IMR-90 (cell line): ENCODE measurements at regions not wholly inside any gene's neighbourhood (a gene's known extent, or its start where the extent isn't known, plus 50 kb on each side); places are given as distances from the start of the nearest gene placed in this dataset.
"Not testable (repeated sequence)": the region's sequence is repeated elsewhere in the genome, so short reads cannot be mapped to it uniquely, and the experiment has no call there.

Source experiments
- ATAC-seq: fragments of 200-7000 bp; cut with Tn5 transposase; 2 replicates; pipeline ENCODE4 v1.9.1; 2020; ENCODE audit warnings: low read depth, mild to moderate bottlenecking, moderate library complexity
- BruUV-seq: library from RNA; stranded (reverse); fragments of 400-500 nt; replicated peaks from 2 replicates; lab custom pipeline; 2021; lab: Mats Ljungman, UMichigan
- CTCF ChIA-PET: fragments of 300-600 bp; formaldehyde crosslinking; extraction: SDS; loops from one replicate; lab custom pipeline; 2021; ENCODE audit warnings: antibody characterized with exemption; lab: Yijun Ruan, JAX
- POLR2A ChIA-PET: fragments of 300-600 bp; sonication (Branson Sonifier 250); formaldehyde crosslinking; loops from one replicate; lab custom pipeline; 2022; ENCODE audit warnings: antibody characterized with exemption; ENCODE audit not compliant: unreplicated experiment; lab: Charles Lee
- DNase-seq: peaks from one replicate; pipeline ENCODE4 v3.0.0; 2013
- H2AFZ ChIP-seq: replicated peaks from 2 replicates; pipeline ENCODE3; 2013; ENCODE audit warnings: low read length, mild to moderate bottlenecking; ENCODE audit not compliant: poor library complexity
- H2AK5ac ChIP-seq: 2 replicates; pipeline ENCODE4 v1.6.1; 2013; ENCODE audit warnings: low read depth, low read length, inconsistent platforms
- H2AK9ac ChIP-seq: replicated peaks from 2 replicates; pipeline ENCODE3; 2013; ENCODE audit warnings: mild to moderate bottlenecking, low read depth, low read length, moderate library complexity; ENCODE audit not compliant: poor library complexity
- H2BK120ac ChIP-seq: 2 replicates; pipeline ENCODE4 v1.6.1; 2013; ENCODE audit warnings: low read depth, low read length, inconsistent platforms
- H2BK15ac ChIP-seq: 3 replicates; pipeline ENCODE4 v1.6.1; 2013; ENCODE audit warnings: low read depth, low read length, inconsistent platforms
- H2BK20ac ChIP-seq: 2 replicates; pipeline ENCODE4 v1.6.1; 2013; ENCODE audit warnings: low read depth, mild to moderate bottlenecking, inconsistent platforms, low read length, moderate library complexity
- H2BK5ac ChIP-seq: 2 replicates; pipeline ENCODE4 v1.6.1; 2013; ENCODE audit warnings: mild to moderate bottlenecking, low read depth, low read length, inconsistent platforms; ENCODE audit not compliant: poor library complexity, severe bottlenecking
- H3K14ac ChIP-seq: replicated peaks from 2 replicates; pipeline ENCODE4 v1.6.1; 2013; ENCODE audit warnings: low read depth, low read length, inconsistent platforms
- H3K18ac ChIP-seq: 2 replicates; pipeline ENCODE4 v1.6.1; 2013; ENCODE audit warnings: low read depth, low read length, control low read depth
- H3K23ac ChIP-seq: 2 replicates; pipeline ENCODE4 v1.6.1; 2013; ENCODE audit warnings: low read depth, low read length, inconsistent platforms
- H3K27ac ChIP-seq: 2 replicates; pipeline ENCODE4 v1.5.1; 2013; ENCODE audit warnings: mild to moderate bottlenecking, control low read depth, low read length; ENCODE audit not compliant: insufficient read depth
- H3K27me3 ChIP-seq: 2 replicates; pipeline ENCODE4 v1.6.1; 2013; ENCODE audit warnings: low read length; ENCODE audit not compliant: control insufficient read depth, insufficient read depth
- H3K36me3 ChIP-seq: 2 replicates; pipeline ENCODE4 v1.6.1; 2013; ENCODE audit warnings: low read length, mixed read lengths; ENCODE audit not compliant: control insufficient read depth, insufficient read depth
- H3K4ac ChIP-seq: 2 replicates; pipeline ENCODE4 v1.6.1; 2013; ENCODE audit warnings: low read depth, low read length, inconsistent platforms
- H3K4me1 ChIP-seq: 2 replicates; pipeline ENCODE4 v1.6.1; 2013; ENCODE audit warnings: low read length, mixed read lengths; ENCODE audit not compliant: control insufficient read depth, insufficient read depth
- H3K4me2 ChIP-seq: 2 replicates; pipeline ENCODE4 v1.6.1; 2013; ENCODE audit warnings: low read depth, mild to moderate bottlenecking, control low read depth, low read length, moderate library complexity
- H3K4me3 ChIP-seq: 2 replicates; pipeline ENCODE4 v1.5.1; 2013; ENCODE audit warnings: low read depth, mild to moderate bottlenecking, control low read depth, low read length, moderate library complexity; ENCODE audit not compliant: insufficient read depth
- H3K56ac ChIP-seq: 2 replicates; pipeline ENCODE4 v1.6.1; 2013; ENCODE audit warnings: low read length, inconsistent platforms; ENCODE audit not compliant: insufficient read depth; ENCODE audit errors: extremely low read depth
- H3K79me1 ChIP-seq, 2 experiments: 2 replicates each; pipeline ENCODE4 v1.6.1; 2013; ENCODE audit warnings: low read length in 2 of 2, inconsistent platforms in 1 of 2, low read depth in 1 of 2
- H3K9ac ChIP-seq: 2 replicates; pipeline ENCODE4 v1.6.1; 2013; ENCODE audit warnings: low read depth, low read length, control low read depth
- H3K9me1 ChIP-seq: 2 replicates; pipeline ENCODE4 v1.6.1; 2013; ENCODE audit warnings: low read length, inconsistent platforms; ENCODE audit not compliant: insufficient read depth
- H3K9me3 ChIP-seq: 2 replicates; pipeline ENCODE4 v1.6.1; 2013; ENCODE audit warnings: low read length; ENCODE audit not compliant: control insufficient read depth, insufficient read depth
- H4K20me1 ChIP-seq: 2 replicates; pipeline ENCODE4 v1.6.1; 2013; ENCODE audit warnings: low read length, inconsistent platforms; ENCODE audit not compliant: insufficient read depth
- H4K5ac ChIP-seq: 2 replicates; pipeline ENCODE4 v1.6.1; 2013; ENCODE audit warnings: mild to moderate bottlenecking, low read depth, low read length, control low read depth
- H4K8ac ChIP-seq, 2 experiments: 2 replicates each; pipeline ENCODE4 v1.6.1; 2013; ENCODE audit warnings: low read depth in 2 of 2, low read length in 2 of 2, control low read depth in 1 of 2, inconsistent platforms in 1 of 2
- H4K91ac ChIP-seq: 2 replicates; pipeline ENCODE4 v1.6.1; 2013; ENCODE audit warnings: low read depth, low read length, inconsistent platforms; ENCODE audit not compliant: insufficient read depth
- whole genome bisulfite sequencing, 2 experiments: methylation state at CpG; one replicate each; pipeline versions ENCODE4 v1.1.5 to v1.1.7; 2013; ENCODE audit warnings: missing lambda C conversion rate in 2 of 2; ENCODE audit not compliant: insufficient read length in 1 of 2; ENCODE audit errors: extremely low coverage in 2 of 2; 5-methylcytosine and 5-hydroxymethylcytosine counted together
- dilution Hi-C: fragments of 300-500 bp; cut with HindIII; formaldehyde crosslinking; loops from one replicate; pipeline ENCODE4 v1.14.3; 2018; ENCODE audit warnings: low sequenced_read_pairs; ENCODE audit not compliant: unreplicated experiment
- in situ Hi-C: fragments of 300-500 bp; cut with MboI; formaldehyde crosslinking; loops from 3 replicates; pipeline ENCODE4 v1.14.3; 2019; ENCODE audit warnings: low sequenced_read_pairs, inconsistent platforms, mixed read lengths
- intact Hi-C: fragments of 100-400 bp; cut with micrococcal nuclease; formaldehyde crosslinking; loops from 2 replicates; pipeline ENCODE4 v1.10.0; 2022

GRCh38 chr2:158868386-158868785 is 73.3 kb downstream of the DAPL1 start:
- BruUV-seq: not testable (repeated sequence)

DNA sequence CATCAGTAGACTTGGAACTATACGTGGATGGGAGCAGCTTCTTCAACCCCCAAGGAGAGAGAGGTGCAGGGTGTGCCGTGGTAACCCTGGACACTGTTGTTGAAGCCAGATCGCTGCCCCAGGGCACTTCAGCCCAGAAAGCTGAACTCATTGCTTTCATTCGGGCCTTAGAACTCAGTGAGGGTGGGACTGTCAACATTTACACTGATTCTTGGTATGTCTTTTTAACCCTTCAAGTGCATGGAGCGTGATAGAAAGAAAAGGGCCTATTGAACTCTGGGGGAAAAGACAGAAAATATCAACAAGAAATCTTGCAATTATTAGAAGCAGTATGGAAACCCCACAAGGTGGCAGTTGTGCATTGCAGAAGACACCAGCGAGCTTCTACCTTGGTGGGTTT is 74.0 kb downstream of the DAPL1 start:
- H3K4me3 ChIP-seq, intact Hi-C loops, H3K56ac ChIP-seq, H3K79me1 ChIP-seq, H4K8ac ChIP-seq, H2BK5ac ChIP-seq, DNase-seq, BruUV-seq, H2BK15ac ChIP-seq, H3K18ac ChIP-seq, H4K91ac ChIP-seq, H2AK9ac ChIP-seq, H2AFZ ChIP-seq, POLR2A ChIA-PET, H3K9ac ChIP-seq, ATAC-seq, H3K27me3 ChIP-seq, in situ Hi-C loops, H2AK5ac ChIP-seq, CTCF ChIA-PET, H3K14ac ChIP-seq, H4K20me1 ChIP-seq, H3K9me3 ChIP-seq, dilution Hi-C loops, H3K27ac ChIP-seq, H3K23ac ChIP-seq, H3K36me3 ChIP-seq, H3K4ac ChIP-seq, H4K5ac ChIP-seq, H3K9me1 ChIP-seq, H2BK20ac ChIP-seq, H3K4me1 ChIP-seq, H3K4me2 ChIP-seq, H2BK120ac ChIP-seq: not testable (repeated sequence)
- WGBS, 2 experiments: no CpG with 5 or more reads among the region's 6 CpGs

More at GRCh38 chr2:158868386-158868785, 73.3 kb downstream of the DAPL1 start:
- in situ Hi-C loops, H3K4me1 ChIP-seq, H2AFZ ChIP-seq, H2BK5ac ChIP-seq, H4K5ac ChIP-seq, H3K4me3 ChIP-seq, CTCF ChIA-PET, H3K56ac ChIP-seq, H4K8ac ChIP-seq, H3K4me2 ChIP-seq, DNase-seq, H2BK20ac ChIP-seq, H4K91ac ChIP-seq, H3K9me1 ChIP-seq, intact Hi-C loops, H4K20me1 ChIP-seq, H3K27ac ChIP-seq, H3K4ac ChIP-seq, H3K23ac ChIP-seq, H2BK120ac ChIP-seq, POLR2A ChIA-PET, H3K36me3 ChIP-seq, H3K27me3 ChIP-seq, H2BK15ac ChIP-seq, H3K18ac ChIP-seq, H3K9ac ChIP-seq, H2AK9ac ChIP-seq, dilution Hi-C loops, H3K9me3 ChIP-seq, H3K79me1 ChIP-seq, ATAC-seq, H2AK5ac ChIP-seq, H3K14ac ChIP-seq: not testable (repeated sequence)
- no CpG with 5 or more reads among the region's 7 CpGs for WGBS, 2 experiments
